Thymus (tissue), 11 donors: ENCODE measurements at regions not wholly inside any gene's neighbourhood (a gene's known extent, or its start where the extent isn't known, plus 50 kb on each side); places are given as distances from the start of the nearest gene placed in this dataset.
"Not testable (repeated sequence)": the region's sequence is repeated elsewhere in the genome, so short reads cannot be mapped to it uniquely, and the experiment has no call there.

Source experiments
- DNase-seq, 9 donors: peaks; one replicate each; pipeline ENCODE4 v3.0.0-alpha.2; 2013; ENCODE audit warnings: low spot score in 9 of 9, low read depth in 6 of 9, missing footprints in 1 of 9
- H3K27ac ChIP-seq, 2 donors: one replicate each; pipeline ENCODE4 v1.5.1; 2013; ENCODE audit warnings: control low read depth in 1 of 2, low read depth in 1 of 2, low read length in 1 of 2, mild to moderate bottlenecking in 1 of 2, moderate library complexity in 1 of 2
- H3K27me3 ChIP-seq, 2 donors: one replicate each; pipeline ENCODE4 v1.5.1; 2013; ENCODE audit warnings: low read length in 1 of 2; ENCODE audit not compliant: control insufficient read depth in 2 of 2, insufficient read depth in 1 of 2
- H3K36me3 ChIP-seq, 2 donors: one replicate each; pipeline ENCODE4 v1.5.1; 2013; ENCODE audit warnings: low read length in 1 of 2, mild to moderate bottlenecking in 1 of 2, moderate library complexity in 1 of 2; ENCODE audit not compliant: control insufficient read depth in 2 of 2, insufficient read depth in 2 of 2
- H3K4me1 ChIP-seq, 2 donors: one replicate each; pipeline ENCODE4 v1.5.1; 2013; ENCODE audit warnings: low read length in 2 of 2; ENCODE audit not compliant: control insufficient read depth in 2 of 2, insufficient read depth in 2 of 2
- H3K4me3 ChIP-seq, 2 donors: one replicate each; pipeline ENCODE4 v1.5.1; 2013; ENCODE audit warnings: low read length in 2 of 2, control low read depth in 1 of 2, mild to moderate bottlenecking in 1 of 2
- H3K9me3 ChIP-seq, 2 donors: one replicate each; pipeline ENCODE4 v1.5.1; 2013; ENCODE audit warnings: low read length in 1 of 2, mild to moderate bottlenecking in 1 of 2; ENCODE audit not compliant: control insufficient read depth in 2 of 2, insufficient read depth in 1 of 2
- WGBS: extraction: QIAGEN DNeasy Blood & Tissue Kit; methylation state at CpG from one replicate; pipeline ENCODE4 v1.1.7; 2013; 5-methylcytosine and 5-hydroxymethylcytosine counted together
- donor health status: healthy.

DNA sequence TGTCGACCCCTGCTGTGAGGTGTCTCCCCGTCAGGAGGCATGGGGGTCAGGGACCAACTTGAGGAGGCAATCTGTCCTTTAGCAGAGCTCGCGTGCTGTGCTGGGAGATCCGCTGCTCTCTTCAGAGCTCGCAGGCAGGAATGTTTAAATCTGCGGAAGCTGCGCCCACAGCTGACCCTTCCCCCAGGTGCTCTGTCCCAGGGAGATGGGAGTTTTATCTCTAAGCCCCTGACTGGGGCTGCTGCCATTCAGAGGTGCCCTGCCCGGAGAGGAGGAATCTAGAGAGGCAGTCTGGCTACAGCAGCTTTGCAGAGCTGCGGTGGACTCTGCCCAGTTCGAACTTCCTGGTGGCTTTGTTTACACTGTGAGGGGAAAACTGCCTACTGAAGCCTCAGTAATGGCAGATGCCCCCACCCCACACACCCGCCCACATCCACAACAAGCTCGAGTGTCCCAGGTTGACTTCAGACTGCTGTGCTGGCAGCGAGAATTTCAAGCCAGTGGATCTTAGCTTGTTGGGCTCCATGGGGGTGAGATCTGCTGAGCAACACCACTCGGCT, 133.1 kb downstream of the CENPC start:
- not testable (repeated sequence) for H3K9me3 ChIP-seq, H3K4me3 ChIP-seq, H3K4me1 ChIP-seq, DNase-seq, H3K27me3 ChIP-seq, H3K27ac ChIP-seq, H3K36me3 ChIP-seq
- WGBS = 94% methylated on average over 15 of the region's 15 CpGs

DNA sequence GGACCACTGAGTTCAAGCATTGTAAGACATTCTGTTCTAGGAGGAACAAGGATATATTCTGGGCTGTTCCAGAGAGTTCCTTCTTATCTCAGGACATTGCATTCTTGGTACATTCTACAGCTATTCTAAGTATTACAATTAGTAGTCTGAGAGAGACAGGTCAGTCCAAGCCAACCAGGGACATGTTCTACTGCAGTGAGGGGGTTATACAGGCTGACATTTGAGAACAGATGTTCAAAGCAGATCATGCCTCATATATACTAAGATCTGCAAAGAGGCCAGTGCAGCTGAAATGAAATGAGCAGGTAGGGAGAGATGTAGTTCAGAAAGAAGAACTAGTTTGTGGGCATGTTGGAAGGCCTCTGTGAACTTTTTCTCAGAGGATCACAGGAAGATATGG, 142.0 kb downstream of the CENPC start:
- no peaks in the 10 kb centered on the region for H3K27me3 ChIP-seq
- H3K9me3 ChIP-seq = no peaks in the 10 kb centered on the region
- no peak overlapping the region for H3K4me3 ChIP-seq
- no peaks in the 10 kb centered on the region for H3K4me1 ChIP-seq
- no peak overlapping the region for H3K27ac ChIP-seq
- no peak for DNase-seq
- no peaks in the 10 kb centered on the region for H3K36me3 ChIP-seq

DNA sequence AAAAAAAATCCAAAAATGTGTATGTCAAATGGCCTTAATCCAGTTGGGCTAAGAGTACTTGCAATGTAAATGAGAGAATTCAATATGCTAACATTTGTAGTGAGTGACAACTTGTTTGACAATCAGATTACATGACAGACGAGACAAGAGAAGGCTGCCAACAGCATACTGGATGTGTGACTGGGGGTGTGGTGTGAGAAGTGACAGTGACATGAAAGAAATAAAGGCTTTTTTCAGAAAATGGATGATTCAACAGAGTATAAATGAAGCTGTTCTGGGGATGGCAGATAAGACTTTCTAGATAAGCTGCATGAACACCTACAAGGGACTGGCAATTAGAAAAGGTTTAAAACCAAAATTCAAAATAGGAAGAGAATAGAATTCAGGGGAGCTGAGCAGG, 143.4 kb downstream of the CENPC start:
- Histone ChIP-seq H3K4me1 (no peaks in the 10 kb centered on the region), H3K36me3 (no peaks in the 10 kb centered on the region), H3K9me3 (no peaks in the 10 kb centered on the region), H3K27ac (no peak overlapping the region), H3K4me3 (no peak overlapping the region), H3K27me3 (no peaks in the 10 kb centered on the region)
- 85% methylated on average over 1 of the region's 1 CpG for WGBS
- DNase-seq = no peak

DNA sequence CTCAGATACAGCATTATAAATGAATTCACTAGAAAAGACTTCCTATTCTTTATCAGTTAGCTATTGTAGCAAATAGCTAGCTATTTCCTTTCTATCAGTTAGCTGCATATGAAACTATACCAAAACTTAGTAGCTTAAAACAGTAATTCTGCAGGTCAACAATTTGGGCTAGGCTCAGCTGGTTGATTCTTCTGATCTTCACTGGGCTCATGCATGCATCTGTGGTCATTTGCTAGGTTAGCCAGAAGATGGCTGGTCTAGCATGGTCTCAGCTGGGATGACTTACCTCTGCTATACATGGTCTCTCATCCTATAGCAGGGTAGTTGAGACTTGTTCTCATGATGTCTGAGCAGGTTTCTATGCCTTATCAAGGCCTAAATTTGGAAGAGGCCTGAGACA, 147.4 kb downstream of the CENPC start:
- H3K4me3 ChIP-seq = no peak overlapping the region
- no peaks in the 10 kb centered on the region for H3K27me3 ChIP-seq
- no peaks in the 10 kb centered on the region for H3K9me3 ChIP-seq
- DNase-seq = no peak
- H3K27ac ChIP-seq = no peak overlapping the region
- H3K36me3 ChIP-seq = no peaks in the 10 kb centered on the region
- H3K4me1 ChIP-seq = no peaks in the 10 kb centered on the region

DNA sequence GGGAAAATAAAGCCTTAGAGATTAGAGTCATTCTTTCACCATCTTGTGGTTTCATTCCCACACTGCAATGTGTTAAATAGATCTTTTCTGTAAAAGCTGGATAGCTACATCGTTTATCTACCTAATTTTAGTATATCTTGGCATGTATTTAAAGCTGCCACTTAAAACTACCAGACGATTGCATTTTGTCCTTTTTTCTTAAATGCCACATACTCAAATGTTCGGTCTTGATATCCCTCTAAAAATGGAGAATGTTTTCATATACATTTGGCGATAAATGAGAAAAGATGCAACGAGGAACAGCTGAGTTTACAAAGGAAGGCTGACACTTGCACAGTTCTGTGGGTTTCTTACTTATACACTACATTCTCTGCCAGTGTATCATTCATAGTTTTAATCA, 148.3 kb downstream of the CENPC start:
- Histone ChIP-seq H3K36me3 (no peaks in the 10 kb centered on the region), H3K4me1 (no peaks in the 10 kb centered on the region), H3K4me3 (no peak overlapping the region), H3K27ac (no peak overlapping the region), H3K27me3 (no peaks in the 10 kb centered on the region), H3K9me3 (no peaks in the 10 kb centered on the region)
- no peak for DNase-seq
- 95% methylated on average over 5 of the region's 5 CpGs for WGBS

DNA sequence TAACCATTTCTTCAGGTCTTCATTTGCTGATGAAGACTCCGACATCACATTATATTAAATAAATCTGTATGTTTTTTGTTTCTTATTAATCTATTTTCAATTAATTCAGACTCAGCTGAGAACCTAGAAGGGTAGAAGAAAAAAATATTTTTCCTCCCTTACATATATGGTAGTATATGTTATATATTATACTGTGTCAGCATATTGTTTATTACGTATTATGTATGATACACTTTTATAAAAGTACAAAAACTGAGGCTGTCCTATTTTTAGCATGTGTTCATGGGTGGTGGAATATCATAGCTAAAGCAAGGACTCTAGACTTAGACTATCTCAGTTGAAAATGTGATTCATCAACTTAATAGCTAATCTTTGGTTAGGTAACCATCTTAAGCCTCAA, 149.3 kb downstream of the CENPC start:
- no peak overlapping the region for H3K27ac ChIP-seq
- no peaks in the 10 kb centered on the region for H3K9me3 ChIP-seq
- 96% methylated on average over 2 of the region's 2 CpGs for WGBS
- no peak for DNase-seq
- H3K27me3 ChIP-seq = no peaks in the 10 kb centered on the region
- no peaks in the 10 kb centered on the region for H3K36me3 ChIP-seq
- H3K4me3 ChIP-seq = no peak overlapping the region
- H3K4me1 ChIP-seq = no peaks in the 10 kb centered on the region

DNA sequence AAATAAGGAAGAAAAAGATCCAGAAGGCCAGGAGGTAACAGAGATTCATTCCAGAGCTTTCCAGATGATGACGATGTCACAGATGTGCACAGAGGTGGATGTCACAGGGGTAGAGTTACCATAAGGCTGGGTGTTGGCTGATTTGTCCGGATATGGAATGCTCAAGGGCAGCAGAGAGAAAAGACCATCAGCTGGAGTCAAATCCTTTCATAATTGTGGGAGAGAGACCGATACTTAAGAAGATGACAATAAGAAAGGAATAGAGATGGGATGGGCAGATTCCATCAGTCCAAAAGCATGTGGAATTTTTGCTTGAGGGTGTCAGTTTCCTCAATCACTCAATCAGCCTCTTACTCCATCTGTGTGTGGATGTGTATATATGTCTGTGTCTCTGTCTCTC, 150.4 kb downstream of the CENPC start:
- H3K9me3 ChIP-seq = no peaks in the 10 kb centered on the region
- no peak overlapping the region for H3K27ac ChIP-seq
- H3K4me3 ChIP-seq = no peak overlapping the region
- no peaks in the 10 kb centered on the region for H3K4me1 ChIP-seq
- H3K36me3 ChIP-seq = no peaks in the 10 kb centered on the region
- H3K27me3 ChIP-seq = no peaks in the 10 kb centered on the region
- DNase-seq = no peak
- WGBS = 89% methylated on average over 3 of the region's 3 CpGs

DNA sequence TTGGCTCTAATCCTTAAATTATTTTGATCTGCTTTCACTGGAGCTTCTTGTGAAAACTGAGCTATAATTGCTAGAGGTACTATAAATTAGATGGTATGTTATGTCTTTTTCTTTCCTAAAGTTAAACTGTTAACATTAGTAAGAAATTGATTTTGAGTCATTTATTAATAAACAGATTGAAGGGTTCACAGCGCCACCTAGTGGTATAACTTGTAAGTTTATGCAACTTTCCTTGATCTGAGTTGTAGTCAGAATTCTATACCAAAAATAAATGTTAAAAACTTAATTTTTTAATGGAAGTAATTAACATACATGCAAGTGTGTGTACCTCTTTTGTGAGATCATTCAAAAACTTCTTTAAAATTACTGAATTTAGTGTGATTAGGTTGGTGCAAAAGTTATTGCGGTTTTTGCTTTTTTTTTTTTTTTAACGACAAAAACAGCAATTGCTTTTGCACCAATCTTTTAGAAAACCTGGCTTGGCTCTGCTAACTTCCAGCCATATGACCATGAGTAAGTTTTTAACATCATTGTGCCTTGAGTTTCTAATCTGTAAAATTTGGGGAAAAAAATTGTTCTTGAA, 151.5 kb downstream of the CENPC start:
- Histone ChIP-seq H3K4me3 (no peak overlapping the region), H3K9me3 (no peaks in the 10 kb centered on the region), H3K4me1 (no peaks in the 10 kb centered on the region), H3K27me3 (no peaks in the 10 kb centered on the region), H3K36me3 (no peaks in the 10 kb centered on the region), H3K27ac (no peak overlapping the region)
- WGBS = 63% methylated on average over 3 of the region's 3 CpGs
- DNase-seq = peak in 7 of 9 donors; percentile 6 to 40 (median 18)

DNA sequence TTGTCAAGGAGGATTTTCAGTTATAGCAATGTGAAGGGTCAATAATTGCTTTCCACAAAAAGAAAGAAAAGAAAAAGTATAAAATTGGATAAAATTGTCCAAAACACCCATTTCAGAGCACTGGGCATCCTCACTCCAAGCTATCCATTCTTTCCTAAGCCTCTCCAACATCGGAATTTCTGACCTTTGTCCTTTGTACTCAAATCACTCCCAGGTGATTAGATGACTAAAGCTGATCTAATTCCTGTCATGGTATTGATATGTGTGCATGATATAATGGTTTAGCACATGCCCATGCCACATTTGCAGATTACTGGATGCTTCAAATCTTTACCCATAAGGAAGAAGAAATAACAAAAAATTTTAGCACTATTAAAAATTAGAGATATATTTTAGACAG, 152.3 kb downstream of the CENPC start:
- DNase-seq = no peak
- 97% methylated on average over 1 of the region's 1 CpG for WGBS
- no peak overlapping the region for H3K4me3 ChIP-seq
- H3K4me1 ChIP-seq = no peaks in the 10 kb centered on the region
- no peaks in the 10 kb centered on the region for H3K9me3 ChIP-seq
- H3K36me3 ChIP-seq = no peaks in the 10 kb centered on the region
- no peaks in the 10 kb centered on the region for H3K27me3 ChIP-seq
- no peak overlapping the region for H3K27ac ChIP-seq

DNA sequence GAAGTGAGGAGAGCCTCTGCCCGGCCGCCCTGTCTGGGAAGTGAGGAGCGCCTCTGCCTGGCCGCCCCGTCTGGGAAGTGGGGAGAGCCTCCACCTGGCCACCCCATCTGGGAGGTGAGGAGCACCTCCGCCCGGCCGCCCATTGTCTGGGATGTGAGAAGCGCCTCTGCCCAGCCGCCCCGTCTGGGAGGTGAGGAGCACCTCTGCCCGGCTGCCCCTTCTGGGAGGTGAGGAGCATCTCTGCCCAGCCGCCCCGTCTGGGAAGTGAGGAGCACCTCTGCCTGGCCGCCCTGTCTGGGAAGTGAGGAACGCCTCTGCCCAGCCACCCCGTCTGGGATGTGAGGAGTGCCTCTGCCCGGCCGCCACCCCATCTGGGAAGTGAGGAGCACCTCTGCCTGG, 163.9 kb downstream of the CENPC start:
- not testable (repeated sequence) for H3K27ac ChIP-seq, DNase-seq, H3K4me1 ChIP-seq, H3K27me3 ChIP-seq, H3K36me3 ChIP-seq, H3K9me3 ChIP-seq, H3K4me3 ChIP-seq
- WGBS = 99% methylated on average over 19 of the region's 19 CpGs
